Neutrophil (primary cell): ENCODE measurements at regions not wholly inside any gene's neighbourhood (a gene's known extent, or its start where the extent isn't known, plus 50 kb on each side); places are given as distances from the start of the nearest gene placed in this dataset.

Source experiments
- H3K27ac ChIP-seq: fragments of 200-600 bp; sonication (generic); 2 replicates; pipeline ENCODE4 v1.5.1; 2016; ENCODE audit warnings: mild to moderate bottlenecking, moderate library complexity
- H3K27me3 ChIP-seq: fragments of 200-600 bp; sonication (generic); 2 replicates; pipeline ENCODE4 v1.6.0; 2016; ENCODE audit warnings: mild to moderate bottlenecking
- H3K36me3 ChIP-seq: fragments of 200-600 bp; sonication (generic); 2 replicates; pipeline ENCODE4 v1.5.1; 2017
- H3K4me1 ChIP-seq, 2 experiments: fragments of 200-600 bp in 1 of 2; sonication (generic) in 1 of 2; 1 replicate in 1 of 2; 2 replicates in 1 of 2; pipeline versions ENCODE4 v1.5.1 to v1.6.1; 2013 to 2016; ENCODE audit warnings: low read depth in 1 of 2, low read length in 1 of 2, mild to moderate bottlenecking in 1 of 2, moderate library complexity in 1 of 2; ENCODE audit not compliant: control insufficient read depth in 1 of 2, insufficient read depth in 1 of 2
- H3K4me3 ChIP-seq, 2 experiments: fragments of 200-600 bp in 1 of 2; sonication (generic) in 1 of 2; 1 replicate in 1 of 2; 2 replicates in 1 of 2; pipeline ENCODE4 v1.5.1; 2013 to 2016; ENCODE audit warnings: low read depth in 1 of 2, low read length in 1 of 2, mild to moderate bottlenecking in 1 of 2, moderate library complexity in 1 of 2
- H3K9me3 ChIP-seq: fragments of 200-600 bp; sonication (generic); 2 replicates; pipeline ENCODE4 v1.5.1; 2016
- TF ChIP-seq, protein P1 (sequence below): fragments of 200-600 bp; sonication (generic); IDR thresholded peaks from 2 replicates; pipeline ENCODE4 v1.5.1; 2016; ENCODE audit warnings: antibody characterized with exemption

DNA sequence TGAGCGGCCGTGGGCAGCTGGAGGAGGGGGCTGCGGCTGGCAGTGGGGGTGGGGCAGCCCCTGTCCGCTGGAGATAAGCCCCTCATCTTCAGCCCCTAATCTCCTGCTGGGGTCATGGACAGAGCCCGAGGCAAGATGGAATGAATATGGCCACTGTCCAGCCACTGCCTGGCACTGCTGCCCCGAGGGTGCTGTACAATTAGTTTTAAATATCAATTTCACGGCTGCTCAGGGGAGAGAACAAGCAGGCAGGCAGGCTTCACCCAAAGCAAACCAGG is 64.1 kb upstream of the NKX1-1 start:
- Histone ChIP-seq H3K36me3 (no peaks in the 10 kb centered on the region), H3K9me3 (no peaks in the 10 kb centered on the region), H3K27me3 (peaks cover 52% of the 10 kb centered on the region), H3K4me3 (no peak overlapping the region), H3K27ac (no peak overlapping the region), H3K4me1 (no peaks in the 10 kb centered on the region)
- TF ChIP-seq, protein P1, sequence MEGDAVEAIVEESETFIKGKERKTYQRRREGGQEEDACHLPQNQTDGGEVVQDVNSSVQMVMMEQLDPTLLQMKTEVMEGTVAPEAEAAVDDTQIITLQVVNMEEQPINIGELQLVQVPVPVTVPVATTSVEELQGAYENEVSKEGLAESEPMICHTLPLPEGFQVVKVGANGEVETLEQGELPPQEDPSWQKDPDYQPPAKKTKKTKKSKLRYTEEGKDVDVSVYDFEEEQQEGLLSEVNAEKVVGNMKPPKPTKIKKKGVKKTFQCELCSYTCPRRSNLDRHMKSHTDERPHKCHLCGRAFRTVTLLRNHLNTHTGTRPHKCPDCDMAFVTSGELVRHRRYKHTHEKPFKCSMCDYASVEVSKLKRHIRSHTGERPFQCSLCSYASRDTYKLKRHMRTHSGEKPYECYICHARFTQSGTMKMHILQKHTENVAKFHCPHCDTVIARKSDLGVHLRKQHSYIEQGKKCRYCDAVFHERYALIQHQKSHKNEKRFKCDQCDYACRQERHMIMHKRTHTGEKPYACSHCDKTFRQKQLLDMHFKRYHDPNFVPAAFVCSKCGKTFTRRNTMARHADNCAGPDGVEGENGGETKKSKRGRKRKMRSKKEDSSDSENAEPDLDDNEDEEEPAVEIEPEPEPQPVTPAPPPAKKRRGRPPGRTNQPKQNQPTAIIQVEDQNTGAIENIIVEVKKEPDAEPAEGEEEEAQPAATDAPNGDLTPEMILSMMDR = no peak

DNA sequence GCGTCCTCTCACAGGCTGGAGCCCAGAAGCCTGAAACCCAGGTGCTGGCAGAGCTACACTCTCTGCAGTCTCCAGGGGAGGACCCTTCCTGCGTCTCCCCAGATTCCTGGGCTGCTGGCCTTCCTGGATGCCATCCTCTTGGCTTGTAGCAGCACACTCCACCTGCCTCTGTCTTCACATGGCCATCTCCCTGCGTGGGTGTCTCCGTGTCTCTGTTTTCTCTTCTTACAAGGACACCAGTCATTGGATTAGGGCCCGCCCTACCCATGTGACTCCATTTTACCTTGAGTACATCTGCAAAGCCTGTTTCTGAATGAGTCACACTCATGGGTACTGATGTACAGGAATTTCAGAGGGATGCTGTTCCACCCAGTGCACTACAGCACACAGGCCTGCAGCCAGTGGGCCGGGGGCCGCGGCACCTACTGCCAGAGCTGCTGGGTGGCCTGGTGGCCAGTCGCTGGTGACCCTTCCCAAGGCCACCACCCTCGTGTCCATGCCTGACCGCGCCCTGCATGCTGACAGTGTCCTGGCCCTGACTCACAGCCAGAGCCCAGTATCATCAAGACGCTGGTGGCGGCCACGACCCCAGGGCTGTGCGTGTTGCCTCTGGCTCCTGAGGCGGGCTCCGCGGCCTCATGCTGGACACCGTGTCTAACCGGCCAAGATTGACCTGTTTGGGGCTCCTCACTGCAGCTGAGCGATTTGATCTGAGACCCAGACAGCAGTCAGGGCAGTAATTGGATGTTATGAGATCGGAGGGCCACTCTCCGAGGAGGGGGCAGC is 63.6 kb upstream of the NKX1-1 start:
- Histone ChIP-seq H3K27me3 (peaks cover 52% of the 10 kb centered on the region), H3K4me3 (no peak overlapping the region), H3K9me3 (no peaks in the 10 kb centered on the region), H3K36me3 (no peaks in the 10 kb centered on the region), H3K27ac (no peak overlapping the region), H3K4me1 (no peaks in the 10 kb centered on the region)
- TF ChIP-seq, protein P1 = no peak

DNA sequence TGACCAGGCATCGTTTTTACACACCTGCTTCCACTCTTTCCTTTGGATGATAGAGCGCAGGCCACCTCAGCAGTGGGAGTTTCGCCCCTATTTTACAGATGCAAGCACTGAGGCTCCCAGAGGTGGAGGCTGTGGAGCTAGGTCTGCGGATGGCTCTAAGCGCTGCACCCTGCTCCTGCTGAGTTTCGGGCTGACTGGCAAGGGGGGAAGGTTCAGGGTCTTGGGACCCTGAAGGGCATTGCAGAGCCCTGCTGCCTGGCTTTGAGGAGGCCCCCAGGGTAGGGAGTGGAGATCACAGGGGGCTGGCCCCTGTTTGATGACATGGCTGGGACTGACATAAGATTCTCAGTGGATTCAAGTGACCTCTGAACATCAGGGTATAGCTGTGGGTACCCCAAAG is 62.8 kb upstream of the NKX1-1 start:
- Histone ChIP-seq H3K4me3 (no peak overlapping the region), H3K4me1 (no peaks in the 10 kb centered on the region), H3K27ac (no peak overlapping the region), H3K9me3 (no peaks in the 10 kb centered on the region), H3K36me3 (no peaks in the 10 kb centered on the region), H3K27me3 (peaks cover 46% of the 10 kb centered on the region)
- TF ChIP-seq, protein P1 = no peak

DNA sequence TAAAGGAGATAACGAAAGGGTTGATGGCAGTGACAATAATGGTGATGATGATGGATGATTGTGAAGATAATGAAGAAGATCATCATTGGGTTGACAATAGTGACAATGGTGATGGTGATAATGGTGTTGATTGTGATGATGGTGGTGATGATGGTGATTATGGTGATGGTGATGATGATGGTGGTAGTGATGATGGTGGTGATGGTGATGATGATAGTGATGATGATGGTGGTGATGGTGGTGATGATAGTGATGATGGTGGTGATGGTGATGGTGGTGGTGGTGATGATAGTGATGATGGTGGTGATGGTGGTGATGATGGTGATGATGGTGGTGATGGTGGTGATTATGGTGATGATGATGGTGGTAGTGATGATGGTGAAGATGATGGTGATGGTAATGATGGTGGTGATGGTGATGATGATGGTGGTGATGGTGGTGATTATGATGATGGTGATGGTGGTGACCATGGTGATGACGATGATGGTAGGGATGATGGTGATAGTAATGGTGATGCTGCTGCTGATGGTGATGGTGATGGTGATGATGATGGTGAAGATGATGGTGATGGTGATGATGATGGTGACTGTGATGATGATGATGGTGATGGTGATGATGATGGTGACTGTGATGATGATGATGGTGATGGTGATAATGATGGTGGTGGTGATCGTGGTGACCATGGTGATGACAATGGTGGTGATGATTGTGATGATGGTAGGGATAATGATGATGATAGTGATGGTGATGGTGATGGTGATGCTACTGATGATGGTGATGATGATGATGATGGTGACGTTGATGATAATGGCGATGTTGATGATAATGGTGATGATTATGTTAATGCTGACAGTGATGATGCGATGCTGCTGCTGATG is 61.6 kb upstream of the NKX1-1 start:
- H3K27me3 ChIP-seq = peaks cover 44% of the 10 kb centered on the region
- no peaks in the 10 kb centered on the region for H3K9me3 ChIP-seq
- no peaks in the 10 kb centered on the region for H3K36me3 ChIP-seq
- H3K4me1 ChIP-seq = no peaks in the 10 kb centered on the region
- TF ChIP-seq, protein P1 = no peak
- H3K4me3 ChIP-seq = no peak overlapping the region
- H3K27ac ChIP-seq = no peak overlapping the region

DNA sequence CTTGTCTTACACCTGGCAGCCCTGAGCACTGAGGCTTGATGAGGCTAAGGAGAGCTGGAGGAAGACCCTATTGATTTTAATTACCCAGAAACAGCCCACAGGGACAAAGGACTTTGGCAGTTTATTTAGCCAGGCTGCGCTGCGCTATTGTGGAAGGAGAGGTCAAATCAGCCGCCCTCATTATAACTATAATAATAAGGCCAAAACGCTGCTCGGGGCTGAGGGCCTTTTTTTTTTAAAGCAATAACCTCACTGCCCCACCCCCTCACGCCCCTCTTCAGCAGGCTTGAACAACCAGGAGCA is 60.6 kb upstream of the NKX1-1 start:
- peaks cover 43% of the 10 kb centered on the region for H3K27me3 ChIP-seq
- no peak overlapping the region for H3K4me3 ChIP-seq
- TF ChIP-seq, protein P1 = no peak
- H3K9me3 ChIP-seq = no peaks in the 10 kb centered on the region
- no peaks in the 10 kb centered on the region for H3K36me3 ChIP-seq
- H3K4me1 ChIP-seq = no peaks in the 10 kb centered on the region
- no peak overlapping the region for H3K27ac ChIP-seq
